Tibial artery (tissue), 4 donors: ENCODE measurements at regions not wholly inside any gene's neighbourhood (a gene's known extent, or its start where the extent isn't known, plus 50 kb on each side); places are given as distances from the start of the nearest gene placed in this dataset.

Experiments used
- DNase-seq, 2 donors: peaks; one replicate each; pipeline ENCODE4 v3.0.0-alpha.2; 2019
- H3K27ac ChIP-seq, 2 donors: fragments of 200-600 bp; sonication (generic) in 1 of 2; 1 replicate in 1 of 2; 2 replicates in 1 of 2; pipeline ENCODE4 v1.5.1; 2018 to 2019; ENCODE audit warnings: mild to moderate bottlenecking in 1 of 2
- H3K27me3 ChIP-seq, 2 donors: fragments of 200-600 bp; sonication (generic) in 1 of 2; one replicate each; pipeline versions ENCODE4 v1.5.1 to v1.6.0; 2016 to 2019
- H3K36me3 ChIP-seq, 3 donors: fragments of 200-600 bp; sonication (generic) in 2 of 3; one replicate each; pipeline ENCODE4 v1.5.1; 2016 to 2019; ENCODE audit warnings: mild to moderate bottlenecking in 2 of 3
- H3K4me1 ChIP-seq, 4 donors: fragments of 200-600 bp; sonication (generic) in 2 of 4; 1 replicate in 3 of 4; 2 replicates in 1 of 4; pipeline ENCODE4 v1.5.1; 2016 to 2019
- H3K4me3 ChIP-seq, 2 donors: fragments of 200-600 bp; sonication (generic) in 1 of 2; 1 replicate in 1 of 2; 2 replicates in 1 of 2; pipeline ENCODE4 v1.5.1; 2018 to 2019; ENCODE audit warnings: mild to moderate bottlenecking in 2 of 2
- H3K9me3 ChIP-seq, 3 donors: fragments of 200-600 bp; sonication (generic) in 1 of 3; one replicate each; pipeline ENCODE4 v1.5.1; 2016 to 2019
- intact Hi-C: fragments of 100-400 bp; cut with DNase I; formaldehyde crosslinking; loops from one replicate; pipeline ENCODE4 v1.15.0; 2023; ENCODE audit warnings: low total_unique reads
- TF ChIP-seq, protein P1 (sequence below), 2 experiments: fragments of 200-600 bp in 1 of 2; fragments of 450-650 bp in 1 of 2; IDR thresholded peaks; one replicate each; pipeline ENCODE4 v1.5.1; 2017 to 2019; ENCODE audit warnings: antibody characterized with exemption in 2 of 2, mild to moderate bottlenecking in 1 of 2, moderate library complexity in 1 of 2

DNA sequence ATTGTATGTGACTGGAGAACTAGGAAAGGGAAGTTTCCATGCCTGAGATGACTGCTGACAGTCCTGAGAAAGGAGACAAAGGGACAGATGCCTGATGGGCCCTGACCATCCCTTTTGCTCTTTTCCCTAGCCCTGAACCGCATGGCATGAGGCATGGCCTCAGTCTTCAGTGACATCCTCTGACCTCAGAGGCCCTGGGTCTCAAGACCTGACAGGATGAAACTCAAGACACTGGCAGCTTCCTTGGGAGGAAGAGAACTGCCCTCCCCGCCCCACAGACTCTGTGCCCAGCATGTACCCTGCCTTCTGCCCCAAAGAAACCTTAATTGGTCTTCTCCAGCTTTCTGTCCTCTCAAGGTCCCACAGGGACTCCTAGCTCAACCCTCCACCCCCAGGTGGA, 444.1 kb downstream of the SOX6 start:
- H3K36me3 ChIP-seq, result no peaks in the 10 kb centered on the region
- no peak for DNase-seq
- no peak overlapping the region for H3K4me3 ChIP-seq
- H3K9me3 ChIP-seq, result no peaks in the 10 kb centered on the region
- no peaks in the 10 kb centered on the region for H3K27me3 ChIP-seq
- TF ChIP-seq, protein P1, sequence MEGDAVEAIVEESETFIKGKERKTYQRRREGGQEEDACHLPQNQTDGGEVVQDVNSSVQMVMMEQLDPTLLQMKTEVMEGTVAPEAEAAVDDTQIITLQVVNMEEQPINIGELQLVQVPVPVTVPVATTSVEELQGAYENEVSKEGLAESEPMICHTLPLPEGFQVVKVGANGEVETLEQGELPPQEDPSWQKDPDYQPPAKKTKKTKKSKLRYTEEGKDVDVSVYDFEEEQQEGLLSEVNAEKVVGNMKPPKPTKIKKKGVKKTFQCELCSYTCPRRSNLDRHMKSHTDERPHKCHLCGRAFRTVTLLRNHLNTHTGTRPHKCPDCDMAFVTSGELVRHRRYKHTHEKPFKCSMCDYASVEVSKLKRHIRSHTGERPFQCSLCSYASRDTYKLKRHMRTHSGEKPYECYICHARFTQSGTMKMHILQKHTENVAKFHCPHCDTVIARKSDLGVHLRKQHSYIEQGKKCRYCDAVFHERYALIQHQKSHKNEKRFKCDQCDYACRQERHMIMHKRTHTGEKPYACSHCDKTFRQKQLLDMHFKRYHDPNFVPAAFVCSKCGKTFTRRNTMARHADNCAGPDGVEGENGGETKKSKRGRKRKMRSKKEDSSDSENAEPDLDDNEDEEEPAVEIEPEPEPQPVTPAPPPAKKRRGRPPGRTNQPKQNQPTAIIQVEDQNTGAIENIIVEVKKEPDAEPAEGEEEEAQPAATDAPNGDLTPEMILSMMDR (IDR thresholded peaks at IDR 0.05), result no peak
- intact Hi-C loops, result no loop called here
- peak overlapping the region; percentile 75 to 88 for H3K27ac ChIP-seq
- peaks cover 0 to 31% (median 10%) of the 10 kb centered on the region in 4 donors for H3K4me1 ChIP-seq

DNA sequence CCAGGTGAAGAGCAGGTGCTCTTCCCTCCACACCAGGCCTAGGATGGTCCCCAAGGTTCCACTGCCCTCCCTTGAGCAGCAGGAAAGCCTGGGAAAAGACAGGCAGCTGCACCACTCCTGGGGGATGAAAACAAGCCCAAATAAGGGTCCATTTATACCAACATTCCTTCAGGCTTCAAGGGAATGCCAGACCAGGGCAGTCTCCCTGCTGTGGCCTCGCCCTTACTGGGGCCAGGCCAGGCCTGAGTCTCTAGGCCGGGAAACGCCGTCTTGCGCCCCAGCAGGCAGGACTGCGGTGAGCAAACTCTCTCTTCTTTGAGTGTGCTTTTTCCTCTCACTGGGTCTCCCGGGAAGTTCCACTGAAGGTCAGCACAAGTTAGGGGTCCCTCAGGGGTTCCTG, 443.5 kb downstream of the SOX6 start:
- intact Hi-C loops, result no loop called here
- no peaks in the 10 kb centered on the region for H3K36me3 ChIP-seq
- TF ChIP-seq, protein P1 (IDR thresholded peaks at IDR 0.05), result no peak
- H3K4me1 ChIP-seq, result peaks cover 0 to 31% (median 10%) of the 10 kb centered on the region in 4 donors
- no peaks in the 10 kb centered on the region for H3K27me3 ChIP-seq
- DNase-seq, result peak in 1 of 2 donors; percentile 76
- H3K27ac ChIP-seq, result peak overlapping the region; percentile 75 to 88
- no peak overlapping the region for H3K4me3 ChIP-seq
- H3K9me3 ChIP-seq, result no peaks in the 10 kb centered on the region

DNA sequence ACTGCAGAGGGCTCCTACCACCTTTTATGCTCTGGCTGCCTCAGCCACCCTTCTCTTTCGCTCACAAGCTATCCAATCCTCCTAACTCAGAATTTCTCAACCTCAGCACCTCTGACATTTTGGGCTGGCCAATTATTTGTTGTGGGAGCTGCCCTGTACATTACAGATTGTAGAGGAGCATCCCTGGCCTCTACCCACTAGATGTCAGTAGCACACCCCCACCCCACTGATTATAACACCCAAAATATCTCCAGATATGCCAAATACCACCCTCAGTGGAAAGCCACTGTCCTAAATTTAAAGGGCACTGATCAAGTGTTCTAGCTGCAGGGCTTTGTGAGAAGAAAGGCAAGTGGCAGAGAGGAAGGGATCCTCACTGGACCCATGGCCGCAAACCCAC, 443.1 kb downstream of the SOX6 start:
- H3K27ac ChIP-seq, result peak overlapping the region; percentile 75 to 88
- no peaks in the 10 kb centered on the region for H3K36me3 ChIP-seq
- TF ChIP-seq, protein P1 (IDR thresholded peaks at IDR 0.05), result no peak
- no peaks in the 10 kb centered on the region for H3K27me3 ChIP-seq
- no peak for DNase-seq
- no peaks in the 10 kb centered on the region for H3K9me3 ChIP-seq
- no peak overlapping the region for H3K4me3 ChIP-seq
- peaks cover 0 to 31% (median 10%) of the 10 kb centered on the region in 4 donors for H3K4me1 ChIP-seq
- intact Hi-C loops, result no loop called here
